Right atrium auricular region (tissue), 2 donors: ENCODE measurements at regions not wholly inside any gene's neighbourhood (a gene's known extent, or its start where the extent isn't known, plus 50 kb on each side); places are given as distances from the start of the nearest gene placed in this dataset.

Experiments used
- DNase-seq: peaks from one replicate; pipeline ENCODE4 v3.0.0-alpha.2; 2019; ENCODE audit warnings: low spot score
- H3K27ac ChIP-seq, 2 donors: fragments of 200-600 bp; sonication (generic); 1 replicate in 1 of 2; 2 replicates in 1 of 2; pipeline ENCODE4 v1.5.1; 2016 to 2019
- H3K27me3 ChIP-seq, 2 donors: fragments of 200-600 bp; sonication (generic); one replicate each; pipeline versions ENCODE4 v1.5.1 to v1.6.0; 2017 to 2019
- H3K36me3 ChIP-seq: fragments of 200-600 bp; sonication (generic); one replicate; pipeline ENCODE4 v1.5.1; 2016
- H3K4me1 ChIP-seq, 2 donors: fragments of 200-600 bp; sonication (generic); one replicate each; pipeline versions ENCODE4 v1.5.1 to v1.6.0; 2017 to 2019
- H3K4me3 ChIP-seq, 2 donors: fragments of 200-600 bp; sonication (generic); 1 replicate in 1 of 2; 2 replicates in 1 of 2; pipeline ENCODE4 v1.5.1; 2017 to 2019; ENCODE audit warnings: mild to moderate bottlenecking in 1 of 2, moderate library complexity in 1 of 2
- H3K9me3 ChIP-seq, 2 donors: fragments of 200-600 bp; sonication (generic); one replicate each; pipeline ENCODE4 v1.5.1; 2019
- CTCF ChIP-seq, 2 donors: fragments of 200-600 bp; sonication (generic); IDR thresholded peaks; one replicate each; pipeline ENCODE4 v1.5.1; 2019; ENCODE audit warnings: antibody characterized with exemption in 2 of 2

GRCh38 chr12:18139989-18140596 is 50.1 kb upstream of the RERGL start:
- Histone ChIP-seq H3K4me3 (no peak overlapping the region), H3K27ac (no peak overlapping the region), H3K36me3 (no peaks in the 10 kb centered on the region), H3K4me1 (no peaks in the 10 kb centered on the region), H3K9me3 (no peaks in the 10 kb centered on the region), H3K27me3 (no peaks in the 10 kb centered on the region)
- TF ChIP-seq CTCF (IDR thresholded peaks at IDR 0.05) = peak; percentile 22 to 78
- no peak for DNase-seq
